Stimulated activated CD8-positive, alpha-beta memory T cell treated with anti-CD3 and anti-CD28 coated beads, Interleukin-4, amount 100 ng/mL, for 4 hours (primary cell): ENCODE measurements at regions not wholly inside any gene's neighbourhood (a gene's known extent, or its start where the extent isn't known, plus 50 kb on each side); places are given as distances from the start of the nearest gene placed in this dataset.
"Not testable (repeated sequence)": the region's sequence is repeated elsewhere in the genome, so short reads cannot be mapped to it uniquely, and the experiment has no call there.

Experiments used
- DNase-seq, 2 donors: peaks; one replicate each; pipeline ENCODE4 v3.0.0-alpha.2; 2020; ENCODE audit warnings: low read depth in 2 of 2, low spot score in 1 of 2

DNA sequence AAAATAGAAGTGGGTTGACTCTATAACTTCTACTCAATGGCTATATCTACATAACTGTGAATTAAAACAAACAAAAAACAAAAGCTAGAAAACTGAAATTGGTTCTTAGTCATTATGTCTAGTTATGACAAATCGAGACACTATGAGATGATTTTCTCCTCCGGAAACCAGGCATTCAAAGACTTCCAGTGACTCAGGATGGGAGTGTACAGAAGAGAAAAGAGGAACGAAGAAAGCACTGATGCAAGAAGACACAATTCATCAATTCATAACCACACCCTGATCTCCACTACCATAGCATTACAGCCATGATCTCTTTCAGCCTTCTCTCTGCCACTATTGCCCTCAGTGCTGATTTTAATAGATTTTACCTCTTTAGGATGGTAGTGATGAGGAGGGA lies 253.6 kb downstream of the CBLL2 start:
- DNase-seq = no peak

DNA sequence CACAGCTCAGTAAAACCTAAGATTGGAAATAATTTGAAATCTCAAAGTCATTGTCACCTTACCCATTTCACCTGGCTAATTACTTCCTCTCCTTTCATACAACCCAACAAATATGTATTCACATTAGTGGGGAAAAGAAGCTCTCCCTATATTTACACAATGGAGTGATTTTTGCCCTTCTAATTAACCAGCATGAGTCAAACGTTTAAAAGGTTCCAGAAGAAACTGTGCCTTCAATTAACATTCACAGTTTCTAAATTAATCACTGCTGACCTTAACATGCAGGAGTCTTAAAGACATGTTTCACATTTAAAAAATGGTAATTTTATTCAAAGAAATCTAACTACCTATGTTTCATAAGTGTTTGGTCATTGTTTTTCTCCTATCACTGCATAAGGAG lies 254.6 kb downstream of the CBLL2 start:
- DNase-seq = no peak

DNA sequence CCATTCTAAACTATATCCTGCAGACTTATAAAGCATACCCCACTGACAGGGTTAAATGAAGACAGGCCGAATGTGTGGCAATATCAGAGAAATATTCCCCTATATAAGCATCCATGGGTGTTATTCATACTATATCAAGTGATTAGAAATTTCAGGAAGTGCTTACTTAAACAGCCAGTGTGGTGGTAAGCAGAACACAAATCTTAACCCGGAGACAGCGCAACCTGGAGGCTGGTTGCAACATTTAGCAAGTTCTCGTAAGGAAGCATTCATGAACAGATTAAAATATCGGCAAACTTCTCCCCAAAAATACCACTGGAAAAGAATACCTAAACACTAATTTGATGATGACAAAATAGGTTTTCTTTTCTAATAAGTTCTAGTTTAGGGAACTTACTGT lies 261.2 kb downstream of the CBLL2 start:
- DNase-seq = no peak

DNA sequence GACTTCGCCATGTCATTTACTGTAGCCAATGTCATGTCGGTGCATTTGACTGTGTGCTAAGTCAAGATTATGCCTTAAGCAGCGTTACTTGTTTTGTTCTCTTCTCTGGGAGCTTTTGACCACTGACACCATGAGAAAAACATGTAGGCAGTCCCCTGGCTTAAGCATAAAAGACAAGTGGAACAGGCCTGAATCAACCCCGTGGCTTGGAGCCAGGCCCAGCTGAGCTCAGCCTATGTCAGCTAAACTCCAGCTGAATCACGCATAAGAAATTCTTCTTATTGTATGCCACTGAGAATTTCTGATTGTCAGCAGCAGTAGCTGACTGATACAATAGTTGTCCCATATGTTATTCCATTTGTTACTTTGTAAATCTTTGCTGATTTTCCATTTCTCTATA lies 261.9 kb downstream of the CBLL2 start:
- DNase-seq = no peak

DNA sequence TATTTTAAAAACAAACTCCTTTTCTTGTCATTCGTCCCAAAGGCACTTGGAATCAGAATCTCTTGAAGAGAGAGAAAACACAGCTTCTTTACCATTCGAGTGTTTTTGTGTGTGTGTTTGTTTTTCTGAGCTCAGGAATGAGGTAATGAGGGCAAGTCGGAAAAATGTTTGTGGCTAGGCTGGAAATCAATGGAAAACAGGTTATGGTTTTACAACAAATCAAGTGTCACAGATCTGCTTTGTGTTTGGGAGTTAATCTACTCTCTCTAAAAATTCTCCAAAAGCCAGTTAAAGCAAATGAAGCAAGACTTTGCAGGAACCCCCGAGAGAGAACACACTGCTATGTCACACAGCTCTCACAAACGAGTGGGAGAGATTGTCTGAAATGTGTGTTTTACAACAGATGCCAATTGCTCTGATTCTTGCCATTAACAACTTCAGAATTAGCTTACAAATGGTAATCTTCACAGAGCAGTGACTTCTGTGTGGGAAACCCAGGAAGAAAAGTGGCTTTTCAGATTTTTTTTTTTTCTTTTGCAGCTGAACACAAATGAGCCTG lies 264.1 kb downstream of the CBLL2 start:
- no peak for DNase-seq

DNA sequence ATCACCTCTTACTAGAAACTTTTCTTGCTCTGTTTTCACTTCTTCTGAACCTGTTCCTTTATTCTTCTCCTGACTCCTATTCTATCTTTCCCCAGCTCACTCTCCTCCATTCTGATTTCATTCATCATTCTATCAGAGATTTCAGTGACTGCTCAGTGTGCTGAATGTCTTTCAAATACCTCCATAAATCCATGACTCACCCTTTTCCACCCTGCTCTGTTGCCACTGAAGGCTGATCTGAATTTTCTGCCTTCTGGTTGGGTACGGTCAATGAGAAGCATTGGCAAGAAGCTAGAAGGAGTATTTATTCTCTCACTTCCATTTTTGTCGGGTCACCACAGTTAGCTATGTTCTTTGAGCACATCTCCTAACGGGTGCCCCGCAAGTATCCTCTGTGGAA lies 265.9 kb downstream of the CBLL2 start:
- DNase-seq = no peak

DNA sequence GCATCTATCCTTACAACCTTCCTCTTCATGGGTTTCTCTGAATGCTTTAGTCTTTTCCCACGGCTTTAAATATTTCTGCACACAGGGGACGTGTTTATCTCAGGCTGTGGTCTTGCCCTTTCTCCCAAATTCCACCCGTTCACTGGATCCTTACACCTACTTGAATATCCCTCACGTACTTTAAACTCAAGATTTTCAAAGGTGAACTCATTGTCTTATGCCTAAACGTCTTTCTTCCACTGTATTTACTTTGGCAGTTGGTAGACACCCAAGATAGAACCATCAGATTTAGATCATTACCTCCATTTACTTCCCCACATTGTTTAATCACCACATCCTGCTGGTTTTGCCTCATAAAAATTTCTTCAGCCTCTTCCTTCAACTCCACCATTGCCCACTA lies 269.2 kb downstream of the CBLL2 start:
- DNase-seq = no peak

DNA sequence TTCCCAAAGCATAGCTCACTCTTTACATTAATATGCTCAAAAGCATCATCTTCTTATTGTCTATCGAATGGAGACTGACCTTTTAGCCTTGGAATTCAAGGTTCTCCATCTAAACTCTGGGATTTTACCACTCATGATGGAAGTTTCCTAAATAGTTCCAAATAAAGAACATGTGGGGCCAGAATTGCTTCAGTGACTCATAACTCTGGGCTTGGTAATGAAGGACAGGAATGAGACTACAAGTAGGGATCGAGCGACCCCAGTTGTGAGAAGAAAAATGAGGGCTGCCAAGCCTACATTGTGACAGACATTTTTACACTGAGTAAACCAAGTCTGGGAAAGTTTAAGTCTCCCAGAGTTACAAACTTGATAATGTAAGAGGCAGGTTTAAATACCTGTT lies 269.9 kb downstream of the CBLL2 start:
- DNase-seq = no peak

DNA sequence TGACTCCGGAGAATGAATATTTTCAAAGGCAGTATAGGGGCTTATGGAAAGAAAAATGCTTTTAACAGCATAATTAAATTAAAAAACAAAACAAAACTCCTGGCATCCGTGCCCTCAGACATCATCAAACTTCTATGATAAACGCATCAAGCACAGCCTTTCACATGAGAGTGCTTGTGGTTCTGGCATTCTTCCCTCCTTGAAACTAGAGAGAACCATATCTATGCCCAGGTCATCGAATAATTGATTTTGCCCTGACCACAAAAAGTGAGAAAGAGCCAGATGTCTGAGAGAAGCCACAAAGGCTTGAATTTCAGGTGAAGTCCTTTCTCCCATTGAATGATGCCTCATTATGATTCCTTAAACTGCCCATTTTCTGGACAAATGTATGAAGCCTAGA lies 286.8 kb downstream of the CBLL2 start:
- DNase-seq = no peak

DNA sequence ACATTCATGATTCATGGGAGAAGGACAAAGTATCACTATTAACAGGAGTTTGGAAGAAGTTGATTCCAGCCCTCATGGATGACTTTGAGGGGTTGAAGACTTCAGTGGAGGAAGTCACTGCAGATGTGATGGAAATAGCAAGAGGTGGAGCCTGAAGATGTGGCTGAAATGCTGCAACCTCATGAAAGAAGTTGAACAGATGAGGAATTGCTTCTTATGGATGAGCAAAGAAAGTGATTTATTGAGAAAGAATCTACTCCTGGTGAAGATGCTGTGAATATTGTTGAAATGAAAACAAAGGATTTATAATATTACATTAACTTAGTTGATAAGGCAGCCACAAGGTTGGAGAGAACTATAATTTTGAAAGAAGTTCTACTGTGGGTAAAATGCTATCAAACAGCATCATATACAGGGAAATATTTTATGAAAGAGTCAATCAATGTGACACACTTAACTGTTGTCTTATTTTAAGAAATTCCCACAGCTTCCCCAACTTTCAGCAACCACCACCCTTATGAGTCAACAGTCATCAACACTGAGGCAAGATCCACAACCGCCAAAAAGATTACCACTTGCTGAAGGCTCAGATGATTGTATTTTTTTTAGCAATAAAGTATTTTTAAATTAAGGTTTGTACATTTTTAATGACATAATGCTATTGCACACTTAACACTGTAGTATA lies 302.6 kb downstream of the CBLL2 start:
- no peak for DNase-seq

DNA sequence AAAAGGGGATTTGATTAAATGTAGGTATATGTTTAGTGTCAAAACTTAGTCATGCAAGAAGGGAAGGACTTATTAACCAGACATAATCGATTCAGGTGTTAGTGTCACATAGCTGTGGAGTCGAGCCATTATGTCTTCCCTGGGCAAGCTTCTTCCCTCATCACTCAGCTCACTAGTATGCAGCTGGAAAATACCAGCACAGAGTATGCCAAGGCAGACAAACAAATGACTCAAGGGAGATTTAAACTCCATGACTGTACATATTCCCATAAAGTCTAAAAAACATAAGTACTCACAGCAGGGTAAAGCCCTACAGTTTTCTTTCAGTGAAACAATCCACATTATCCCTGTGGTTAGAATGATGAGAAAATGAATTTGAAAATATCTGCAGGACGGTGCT lies 304.5 kb downstream of the CBLL2 start:
- DNase-seq = no peak

DNA sequence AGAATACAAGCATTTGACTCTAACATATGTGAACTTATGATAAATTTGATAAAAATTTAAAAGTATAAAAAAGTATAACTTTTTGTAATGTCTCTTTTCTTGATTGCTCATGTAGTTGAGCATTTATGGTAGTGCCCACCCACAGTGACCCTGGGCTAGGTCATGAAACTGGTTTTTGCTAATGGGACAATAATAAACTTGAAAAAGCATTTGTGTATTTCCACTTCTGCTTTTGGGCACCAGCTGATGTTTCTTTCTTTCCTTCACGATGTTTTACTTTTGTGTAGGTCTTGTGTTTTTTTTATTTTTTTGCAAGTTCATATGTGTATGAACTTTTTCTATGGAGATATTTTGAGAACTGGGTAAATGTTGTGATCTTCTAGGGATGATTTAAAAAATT lies 313.1 kb downstream of the CBLL2 start:
- DNase-seq = no peak

DNA sequence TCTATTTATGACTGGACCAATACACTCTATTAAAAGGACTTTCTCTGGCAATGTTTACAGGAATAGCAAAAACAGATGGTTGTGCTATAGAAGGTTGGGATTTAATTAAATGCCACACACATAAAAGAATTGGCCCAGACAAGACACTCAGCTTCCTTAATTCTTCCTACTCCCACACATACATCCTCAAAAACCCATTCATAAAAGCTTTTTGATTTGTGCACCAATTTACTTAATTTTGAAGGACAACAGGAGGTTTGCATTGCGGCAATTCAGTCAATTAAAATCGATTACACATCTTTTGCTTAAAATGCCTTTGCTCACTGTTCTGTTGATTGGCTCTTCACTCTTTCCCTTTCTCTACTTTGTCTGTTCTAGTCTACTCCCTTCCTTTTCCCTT lies 317.1 kb downstream of the CBLL2 start:
- DNase-seq = no peak

DNA sequence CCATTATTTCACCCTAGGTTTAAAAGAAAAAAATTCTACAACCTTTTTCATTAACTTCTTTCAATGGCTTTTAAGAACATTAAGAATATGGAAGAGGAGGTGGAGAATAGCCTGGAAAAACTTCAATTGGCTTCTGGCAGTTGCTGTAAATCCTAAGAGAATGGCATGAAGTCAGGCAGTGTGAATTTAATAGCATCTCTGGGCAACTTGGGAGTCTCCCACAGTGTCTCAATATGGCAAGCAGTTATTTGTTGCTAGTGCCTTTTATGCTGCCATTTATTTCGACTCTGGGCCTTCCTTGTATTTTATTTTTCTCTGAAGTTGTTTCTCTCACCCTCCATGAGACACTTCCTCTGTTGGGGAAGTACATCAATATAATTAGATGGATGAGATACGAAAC lies 322.1 kb downstream of the CBLL2 start:
- no peak for DNase-seq

DNA sequence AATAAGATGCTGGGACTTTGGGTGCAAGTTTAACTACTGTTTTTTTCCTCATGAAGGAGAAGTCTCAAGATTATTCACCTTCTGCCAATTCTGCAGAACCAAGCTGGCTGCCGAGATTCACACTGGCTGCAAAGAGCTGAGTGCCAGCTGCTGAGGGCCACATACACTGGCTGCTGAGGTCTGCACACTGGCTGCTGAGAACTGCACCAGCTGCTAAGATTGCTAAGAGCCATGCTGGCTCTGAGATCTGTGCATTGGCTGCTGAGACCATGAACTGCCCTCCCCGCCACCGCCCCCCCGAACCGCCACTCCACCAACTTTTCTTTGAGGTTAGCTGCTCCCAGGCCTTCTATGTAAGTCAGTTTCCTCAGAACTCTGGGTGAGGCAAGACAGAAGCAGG lies 330.3 kb downstream of the CBLL2 start:
- DNase-seq = no peak

DNA sequence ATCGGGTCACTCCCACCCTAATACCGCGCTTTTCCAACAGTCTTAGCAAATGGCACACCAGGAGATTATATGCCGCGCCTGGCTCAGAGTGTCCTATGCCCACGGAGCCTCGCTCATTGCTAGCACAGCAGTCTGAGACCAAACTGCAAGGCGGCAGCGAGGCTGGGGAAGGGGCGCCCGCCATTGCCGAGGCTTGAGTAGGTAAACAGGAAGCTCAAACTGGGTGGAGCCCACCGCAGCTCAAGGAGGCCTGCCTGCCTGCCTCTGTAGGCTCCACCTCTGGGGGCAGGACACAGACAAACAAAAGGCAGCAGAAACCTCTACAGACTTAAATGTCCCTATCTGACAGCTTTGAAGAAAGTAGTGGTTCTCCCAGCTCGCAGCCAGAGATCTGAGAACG lies 336.7 kb downstream of the CBLL2 start:
- not testable (repeated sequence) for DNase-seq

DNA sequence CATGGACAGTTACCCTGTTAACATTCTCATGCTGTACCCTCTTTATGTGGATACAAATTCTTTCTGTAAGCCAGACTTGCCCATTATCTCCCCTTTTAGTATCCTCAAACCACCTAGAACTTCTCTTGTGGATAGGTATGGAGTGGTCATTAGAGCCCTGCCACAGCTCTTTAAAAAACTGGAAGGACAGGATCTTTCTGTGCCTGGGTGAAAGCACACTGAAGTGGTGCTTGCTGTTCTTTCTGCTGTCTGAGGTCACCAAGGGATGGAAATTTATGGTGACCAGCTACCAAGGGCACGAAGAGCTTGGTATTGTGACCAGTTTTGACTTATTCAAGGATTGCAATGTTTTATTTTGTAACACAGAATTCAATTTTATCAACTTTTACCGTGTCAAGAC lies 344.2 kb downstream of the CBLL2 start:
- no peak for DNase-seq

DNA sequence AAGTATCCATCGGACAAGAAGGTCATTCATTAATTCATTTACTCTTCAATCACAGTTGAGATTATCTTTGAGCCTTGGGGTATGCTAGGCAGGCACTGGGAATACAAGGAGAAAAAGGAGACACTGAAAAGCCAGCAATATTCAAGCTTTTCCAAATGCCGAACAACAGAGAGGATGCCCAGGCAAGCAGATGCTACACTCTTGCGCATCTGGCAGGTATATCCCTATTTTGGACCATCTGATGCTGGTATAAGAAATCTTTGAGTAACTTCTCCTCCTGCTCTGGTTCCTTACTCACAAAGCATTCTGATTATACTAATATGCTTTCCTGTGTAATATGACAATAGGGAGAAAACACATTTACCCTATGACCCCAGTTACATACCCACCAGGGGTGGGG lies 354.9 kb downstream of the CBLL2 start:
- DNase-seq = no peak

DNA sequence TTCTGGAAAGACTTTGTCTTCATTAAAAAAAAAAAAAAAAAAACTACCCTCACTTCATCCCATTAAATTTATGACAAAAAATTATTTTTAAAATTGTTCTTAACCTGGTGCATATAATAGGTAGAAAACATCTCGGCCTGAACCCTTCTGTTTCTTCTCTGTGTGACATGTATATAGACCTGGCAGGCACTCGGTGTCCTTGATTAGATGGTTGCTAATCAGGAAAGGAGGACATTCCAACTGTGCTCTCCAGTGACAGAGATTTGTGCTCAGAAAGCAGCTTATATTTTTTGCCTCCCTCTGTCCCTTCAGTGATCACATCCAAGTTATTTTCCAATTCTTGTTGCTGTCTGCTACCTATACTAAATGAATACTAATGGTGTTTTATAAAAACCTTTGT lies 355.6 kb downstream of the CBLL2 start:
- no peak for DNase-seq

DNA sequence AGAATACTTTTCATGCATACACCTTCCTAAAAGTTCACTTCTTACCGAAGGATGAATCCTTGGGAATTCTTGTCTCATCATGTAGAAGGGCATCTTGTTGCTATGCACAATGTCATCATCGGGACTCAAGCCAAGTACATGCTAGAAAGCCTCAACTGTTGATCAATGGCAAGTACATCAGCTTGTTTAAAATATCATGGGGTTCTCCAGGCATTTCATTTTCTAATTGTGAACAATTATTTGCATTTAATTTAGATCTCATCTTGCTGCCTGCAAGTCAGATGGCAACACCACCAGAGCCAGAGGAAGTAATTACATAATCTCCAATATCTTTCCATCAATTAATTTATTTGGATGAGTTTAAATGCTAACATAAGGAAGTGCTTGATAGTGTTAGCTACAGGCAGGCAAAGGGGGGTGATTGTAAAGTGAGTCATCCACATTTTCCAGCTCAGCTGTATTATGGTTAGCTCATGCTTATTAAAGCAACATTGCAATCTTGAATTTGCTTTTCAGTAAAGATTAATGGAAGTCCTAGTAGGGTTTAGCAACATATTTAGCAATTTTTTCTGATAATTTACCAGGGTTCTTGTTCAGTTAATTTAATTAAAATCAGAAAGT lies 356.5 kb downstream of the CBLL2 start:
- DNase-seq = no peak

DNA sequence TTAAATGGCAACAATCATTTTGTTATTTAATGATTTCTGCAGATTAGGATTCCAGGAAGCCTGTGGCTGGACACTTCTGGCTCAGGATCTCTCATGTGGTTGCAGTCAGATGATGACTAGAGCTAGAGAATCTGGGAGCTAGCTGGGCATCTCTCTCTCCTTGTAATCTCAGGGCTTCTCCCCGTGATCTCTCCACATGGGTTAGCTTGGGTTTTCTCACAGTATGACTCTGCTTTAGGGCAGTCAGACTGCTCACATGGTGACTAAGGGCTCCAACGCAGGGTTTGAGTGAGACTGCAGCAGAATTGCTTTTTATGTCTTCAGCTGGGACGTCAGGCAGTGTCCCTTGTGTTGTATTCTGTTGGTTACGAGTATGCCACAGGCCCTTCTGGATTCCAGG lies 361.4 kb downstream of the CBLL2 start:
- no peak for DNase-seq

DNA sequence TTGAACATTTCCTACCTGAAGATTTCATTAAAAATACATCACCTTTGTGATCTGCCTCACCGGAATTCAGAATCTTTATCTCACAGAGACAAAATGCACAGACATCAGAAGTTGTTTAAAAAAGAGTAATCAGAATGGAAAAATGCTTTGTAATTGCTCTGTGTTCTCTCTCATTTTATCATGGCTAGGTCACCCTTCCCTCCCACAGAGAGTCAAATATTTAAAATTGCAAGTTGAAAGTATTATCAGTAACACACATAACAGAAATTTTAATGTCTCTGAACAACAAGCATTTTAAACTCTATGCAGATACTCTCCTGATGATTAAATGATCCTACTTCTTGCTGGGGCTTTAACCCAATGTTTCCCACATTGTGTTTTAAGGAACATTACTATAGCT lies 362.0 kb downstream of the CBLL2 start:
- DNase-seq = no peak

DNA sequence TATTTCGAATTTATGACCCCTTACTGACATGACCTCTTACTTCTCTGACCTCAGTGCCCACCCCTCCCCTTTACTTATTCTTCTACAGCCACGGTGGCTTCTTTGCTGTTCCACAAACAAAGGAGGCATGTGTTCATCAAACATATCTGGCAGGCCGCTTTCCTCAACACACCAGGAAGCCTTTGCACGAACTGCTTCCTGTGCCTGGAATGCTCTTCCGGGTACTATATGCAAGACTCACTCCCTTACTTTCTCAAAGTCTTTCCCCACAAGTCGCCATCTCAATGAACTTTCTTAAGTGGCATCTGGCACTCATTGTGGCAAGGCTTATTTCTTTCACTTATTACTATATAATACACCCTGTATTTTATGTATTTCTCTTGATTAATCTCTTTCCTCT lies 351.5 kb upstream of the DDX53 start:
- DNase-seq = no peak
